Liver (tissue), 7 donors: ENCODE measurements at regions not wholly inside any gene's neighbourhood (a gene's known extent, or its start where the extent isn't known, plus 50 kb on each side); places are given as distances from the start of the nearest gene placed in this dataset.
"Not testable (repeated sequence)": the region's sequence is repeated elsewhere in the genome, so short reads cannot be mapped to it uniquely, and the experiment has no call there.

Source experiments
- DNase-seq: peaks from one replicate; pipeline ENCODE4 v3.0.0-alpha.2; 2017; ENCODE audit warnings: low spot score
- H3K27ac ChIP-seq, 2 donors: one replicate each; pipeline ENCODE4 v1.7.0; 2013; ENCODE audit warnings: inconsistent platforms in 2 of 2, low read length in 2 of 2, control low read depth in 1 of 2, low read depth in 1 of 2, mild to moderate bottlenecking in 1 of 2
- H3K27me3 ChIP-seq, 4 donors: one replicate each; pipeline versions ENCODE4 v1.6.1 to v1.7.0; 2013; ENCODE audit warnings: low read length in 3 of 4, inconsistent platforms in 1 of 4, mild to moderate bottlenecking in 1 of 4, moderate library complexity in 1 of 4; ENCODE audit not compliant: control insufficient read depth in 4 of 4, insufficient read depth in 4 of 4
- H3K36me3 ChIP-seq, 4 donors: one replicate each; pipeline versions ENCODE4 v1.6.1 to v1.7.0; 2013; ENCODE audit warnings: low read length in 3 of 4, mild to moderate bottlenecking in 3 of 4, low read depth in 1 of 4, moderate library complexity in 1 of 4; ENCODE audit not compliant: control insufficient read depth in 4 of 4, insufficient read depth in 3 of 4
- H3K4me1 ChIP-seq, 4 donors: one replicate each; pipeline versions ENCODE4 v1.6.1 to v1.7.0; 2013; ENCODE audit warnings: low read length in 3 of 4, mild to moderate bottlenecking in 3 of 4, moderate library complexity in 1 of 4; ENCODE audit not compliant: control insufficient read depth in 4 of 4, insufficient read depth in 4 of 4
- H3K4me3 ChIP-seq, 3 donors: one replicate each; pipeline versions ENCODE4 v1.6.1 to v1.7.0; 2013; ENCODE audit warnings: low read length in 3 of 3, control low read depth in 1 of 3, low read depth in 1 of 3, mild to moderate bottlenecking in 1 of 3
- H3K9ac ChIP-seq, 2 donors: one replicate each; pipeline ENCODE4 v1.7.0; 2013; ENCODE audit warnings: low read length in 2 of 2, mild to moderate bottlenecking in 2 of 2, moderate library complexity in 2 of 2, control low read depth in 1 of 2, low read depth in 1 of 2
- H3K9me3 ChIP-seq, 4 donors: one replicate each; pipeline versions ENCODE4 v1.6.1 to v1.7.0; 2013; ENCODE audit warnings: low read length in 3 of 4; ENCODE audit not compliant: control insufficient read depth in 4 of 4
- ATF3 ChIP-seq: IDR thresholded peaks from 2 replicates; pipeline ENCODE4 v1.6.1; 2016; ENCODE audit warnings: antibody characterized with exemption
- EGR1 ChIP-seq, 2 donors: IDR thresholded peaks; 2 replicates each; pipeline ENCODE4 v1.6.1; 2016 to 2018; ENCODE audit warnings: antibody characterized with exemption in 2 of 2, low read depth in 2 of 2
- HNF4A ChIP-seq, 2 donors: conservative IDR thresholded peaks; 2 replicates each; pipeline ENCODE4 v1.6.1; 2016; ENCODE audit warnings: antibody characterized with exemption in 2 of 2, mild to moderate bottlenecking in 2 of 2
- HNF4G ChIP-seq: IDR thresholded peaks from 2 replicates; pipeline ENCODE4 v1.6.1; 2016; ENCODE audit warnings: antibody characterized with exemption
- MAX ChIP-seq: IDR thresholded peaks from 2 replicates; pipeline ENCODE4 v1.6.1; 2016; ENCODE audit warnings: antibody characterized with exemption
- REST ChIP-seq: IDR thresholded peaks from 2 replicates; pipeline ENCODE4 v1.6.1; 2016; ENCODE audit warnings: antibody characterized with exemption, mild to moderate bottlenecking
- RXRA ChIP-seq, 2 donors: IDR thresholded peaks; 2 replicates each; pipeline ENCODE4 v1.6.1; 2017 to 2018; ENCODE audit warnings: antibody characterized with exemption in 2 of 2, mild to moderate bottlenecking in 1 of 2
- SP1 ChIP-seq: IDR thresholded peaks from 2 replicates; pipeline ENCODE4 v1.6.1; 2018; ENCODE audit warnings: antibody characterized with exemption, mild to moderate bottlenecking
- TAF1 ChIP-seq: conservative IDR thresholded peaks from 2 replicates; pipeline ENCODE4 v1.6.1; 2016; ENCODE audit warnings: antibody characterized with exemption, mild to moderate bottlenecking
- YY1 ChIP-seq: IDR thresholded peaks from 2 replicates; pipeline ENCODE4 v1.6.1; 2016; ENCODE audit warnings: antibody characterized with exemption, mild to moderate bottlenecking
- ZBTB33 ChIP-seq: IDR thresholded peaks from 2 replicates; pipeline ENCODE4 v1.6.1; 2016; ENCODE audit warnings: antibody characterized with exemption
- WGBS: extraction: QIAGEN DNeasy Blood & Tissue Kit; methylation state at CpG from one replicate; pipeline ENCODE4 v1.1.7; 2013; 5-methylcytosine and 5-hydroxymethylcytosine counted together
- donor health status: healthy.
- donor health status: healthy.
- donor health status: healthy.
- donor health status: healthy.

GRCh38 chr16:72627182-72627896 lies 420.6 kb downstream of the ZFHX3 start:
- DNase-seq, H3K4me3 ChIP-seq, H3K4me1 ChIP-seq, H3K9me3 ChIP-seq, H3K27ac ChIP-seq, H3K27me3 ChIP-seq, H3K9ac ChIP-seq, H3K36me3 ChIP-seq: not testable (repeated sequence)
- peak; percentile 26 for TF ChIP-seq YY1
- 48% methylated on average over 28 of the region's 30 CpGs for WGBS

GRCh38 chr16:72626623-72627022 lies 421.3 kb downstream of the ZFHX3 start:
- Histone ChIP-seq H3K9me3 (no peaks in the 10 kb centered on the region), H3K27ac (no peak overlapping the region), H3K4me1 (no peaks in the 10 kb centered on the region), H3K27me3 (no peaks in the 10 kb centered on the region), H3K36me3 (no peaks in the 10 kb centered on the region), H3K4me3 (no peak overlapping the region), H3K9ac (no peak overlapping the region)
- no peak for DNase-seq
- TF ChIP-seq SP1 (no peak), EGR1 (IDR thresholded peaks at IDR 0.05; ENCODE audit: low read depth in 2 of 2) (no peak), HNF4G (no peak), TAF1 (no peak), MAX (no peak), HNF4A (conservative IDR thresholded peaks at IDR 0.05) (no peak)

GRCh38 chr16:72621651-72622050 lies 426.3 kb downstream of the ZFHX3 start:
- Histone ChIP-seq H3K4me1 (no peaks in the 10 kb centered on the region), H3K36me3 (no peaks in the 10 kb centered on the region), H3K9me3 (no peaks in the 10 kb centered on the region), H3K27ac (no peak overlapping the region), H3K4me3 (no peak overlapping the region), H3K27me3 (no peaks in the 10 kb centered on the region), H3K9ac (no peak overlapping the region)
- DNase-seq: no peak
- 90% methylated on average over 3 of the region's 3 CpGs for WGBS
- no peak for TF ChIP-seq MAX

GRCh38 chr16:72620853-72621252 lies 427.1 kb downstream of the ZFHX3 start:
- Histone ChIP-seq H3K4me1 (no peaks in the 10 kb centered on the region), H3K27ac (no peak overlapping the region), H3K36me3 (no peaks in the 10 kb centered on the region), H3K9me3 (no peaks in the 10 kb centered on the region), H3K27me3 (no peaks in the 10 kb centered on the region), H3K9ac (no peak overlapping the region), H3K4me3 (no peak overlapping the region)
- DNase-seq: no peak
- 63% methylated on average over 2 of the region's 2 CpGs for WGBS
- no peak for TF ChIP-seq YY1

- no peaks in the 10 kb centered on the region for H3K27me3 ChIP-seq
- H3K4me1 ChIP-seq: no peaks in the 10 kb centered on the region
- DNase-seq: no peak
- 91% methylated on average over 4 of the region's 4 CpGs for WGBS
- no peak overlapping the region for H3K27ac ChIP-seq
- H3K9me3 ChIP-seq: no peaks in the 10 kb centered on the region
- no peak overlapping the region for H3K4me3 ChIP-seq
- H3K36me3 ChIP-seq: no peaks in the 10 kb centered on the region
- no peak overlapping the region for H3K9ac ChIP-seq
- TF ChIP-seq RXRA (IDR thresholded peaks at IDR 0.05) (no peak), ZBTB33 (no peak), HNF4A (conservative IDR thresholded peaks at IDR 0.05) (no peak), SP1 (no peak), HNF4G (no peak), YY1 (no peak), ATF3 (no peak), REST (no peak), TAF1 (no peak)
Observed at GRCh38 chr16:72620348-72620747, 427.6 kb downstream of the ZFHX3 start.
